ENCODE measurements at regions not wholly inside any gene's neighbourhood (a gene's known extent, or its start where the extent isn't known, plus 50 kb on each side); places are given as distances from the start of the nearest gene placed in this dataset.

DNA sequence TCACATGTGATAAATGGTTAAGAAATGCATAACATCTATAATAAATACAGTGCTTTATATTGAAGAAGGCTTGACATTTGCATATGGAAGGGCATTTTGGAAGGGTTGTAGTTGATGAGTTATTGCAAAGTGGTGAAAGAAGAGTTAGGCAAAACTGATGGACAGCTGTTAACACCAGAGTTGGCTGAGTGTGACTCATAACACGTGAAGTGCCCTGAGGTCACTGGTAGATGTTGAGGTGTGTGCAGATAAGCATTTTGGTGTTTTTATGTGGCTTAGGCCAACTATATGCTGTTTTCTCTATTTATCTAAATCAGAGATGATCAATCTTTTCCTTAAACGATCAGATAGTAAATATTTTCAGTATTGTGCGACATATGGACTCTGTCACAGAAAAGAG is 154.3 kb upstream of the KCNH7 start:
- in situ Hi-C loops (cut with MboI; ENCODE audit: low sequenced_read_pairs) = no loop called here

DNA sequence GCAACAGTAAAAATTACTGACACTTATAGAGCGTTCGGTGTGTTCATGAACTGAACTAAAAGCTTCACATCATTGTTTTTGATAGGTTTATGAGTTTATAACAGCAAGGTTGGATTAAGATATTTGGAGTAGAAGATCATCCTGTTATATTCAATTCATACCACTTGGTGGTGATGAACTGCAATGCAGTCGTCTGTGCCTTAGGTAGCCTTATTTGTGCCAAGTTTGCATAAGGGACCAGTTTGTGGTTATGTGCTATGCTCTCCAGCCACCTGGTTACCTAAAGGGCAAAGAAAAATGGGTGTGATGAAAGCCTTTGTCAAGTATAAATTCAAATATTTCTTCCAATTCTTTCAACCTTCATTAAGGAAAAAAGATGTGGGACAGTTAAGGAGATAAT is 150.9 kb upstream of the KCNH7 start:
- in situ Hi-C loops (cut with MboI; ENCODE audit: low sequenced_read_pairs) = no loop called here

DNA sequence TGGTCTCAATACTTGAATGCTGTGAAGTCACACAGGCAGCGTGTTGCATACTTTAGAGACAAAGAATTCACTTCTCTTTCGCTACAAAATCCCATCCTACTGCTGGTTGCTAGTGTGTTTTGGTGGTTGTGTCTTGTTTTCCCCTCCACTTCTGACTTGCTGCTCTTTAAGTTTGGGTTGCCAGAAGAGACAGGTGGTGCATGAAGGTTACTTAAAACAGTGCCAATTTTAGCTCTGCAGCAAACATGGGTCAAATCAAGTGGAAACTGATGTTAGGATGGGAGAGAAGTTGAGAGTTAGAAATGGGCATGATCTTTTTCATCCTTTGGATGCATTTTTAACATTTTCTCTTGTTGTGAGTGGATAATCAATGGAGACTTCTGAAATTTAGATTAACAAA is 136.2 kb upstream of the KCNH7 start:
- in situ Hi-C loops (cut with MboI; ENCODE audit: low sequenced_read_pairs) = no loop called here

DNA sequence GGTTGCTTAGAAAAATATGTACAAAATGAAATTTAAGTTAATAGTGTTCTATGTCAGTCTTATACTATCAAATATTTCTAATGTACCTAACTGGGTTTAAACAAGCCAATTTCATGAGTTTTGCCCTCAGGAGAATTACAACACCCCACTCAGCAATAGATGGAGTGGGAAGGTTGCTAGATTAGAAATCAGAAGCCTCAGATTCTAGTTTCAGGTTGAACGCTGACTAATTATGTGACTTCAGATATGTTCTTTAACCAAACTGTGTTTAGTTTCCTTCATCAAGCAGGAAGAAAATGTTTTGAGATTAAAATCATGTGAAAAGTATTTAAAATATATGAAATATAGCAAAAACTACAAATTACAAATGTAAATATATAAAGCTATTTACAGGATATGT is 133.8 kb upstream of the KCNH7 start:
- in situ Hi-C loops (cut with MboI; ENCODE audit: low sequenced_read_pairs) = no loop called here

DNA sequence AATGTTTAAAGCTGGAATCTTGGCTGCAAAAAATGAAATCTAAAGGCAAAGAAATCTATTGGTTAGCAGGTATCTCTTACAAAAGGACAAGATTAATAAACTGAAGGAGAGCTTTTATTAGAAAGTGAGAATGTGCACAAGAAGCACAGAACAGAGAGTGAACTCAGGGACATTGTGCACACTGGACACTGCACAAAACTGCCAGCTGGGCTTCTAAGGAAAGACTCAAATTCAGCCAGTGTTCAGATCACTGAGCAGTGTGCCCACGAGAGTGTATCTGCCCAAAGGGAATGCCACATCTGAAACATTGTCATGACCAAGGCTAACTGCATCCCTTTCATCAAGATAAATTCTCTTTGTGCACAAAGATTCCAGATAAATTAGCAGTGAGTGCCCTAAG is 129.7 kb upstream of the KCNH7 start:
- in situ Hi-C loops (cut with MboI; ENCODE audit: low sequenced_read_pairs) = no loop called here

DNA sequence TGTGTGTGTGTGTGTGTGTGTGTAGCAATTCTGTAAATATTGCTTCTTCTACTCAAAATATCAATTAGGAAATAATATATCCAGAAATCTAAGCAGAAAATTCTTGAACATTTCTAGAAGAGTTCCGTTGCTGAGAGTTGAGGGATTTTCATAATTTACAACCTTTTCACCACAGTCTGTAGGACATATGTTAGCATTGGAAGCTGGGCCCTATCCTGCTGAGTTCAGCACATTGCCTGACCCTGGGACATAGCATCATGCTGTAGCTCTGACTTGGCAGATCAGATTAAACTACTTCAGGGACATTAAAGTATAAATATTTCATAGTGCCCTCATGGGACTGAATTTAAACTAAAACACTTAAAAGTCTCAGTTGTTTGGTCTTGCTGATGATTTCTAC is 129.2 kb upstream of the KCNH7 start:
- in situ Hi-C loops (cut with MboI; ENCODE audit: low sequenced_read_pairs) = no loop called here

DNA sequence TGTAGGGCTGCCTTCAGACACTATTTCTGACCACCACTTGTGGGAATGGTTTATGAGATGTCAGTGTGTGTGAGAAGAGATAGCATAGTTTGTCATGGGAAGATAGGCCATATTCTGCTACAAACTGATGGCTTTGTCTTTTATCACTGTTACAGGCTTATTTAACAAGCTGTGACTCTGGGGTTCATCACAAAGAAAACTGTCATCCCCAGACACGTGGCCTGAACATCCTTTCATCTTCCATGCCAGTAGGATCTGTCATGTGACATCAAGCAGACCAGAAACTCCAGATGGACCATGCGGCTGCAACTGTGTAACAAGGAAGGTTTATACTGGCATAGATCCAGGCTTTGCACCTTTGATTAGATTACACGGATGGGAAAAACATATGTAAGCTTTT is 128.6 kb upstream of the KCNH7 start:
- in situ Hi-C loops (cut with MboI; ENCODE audit: low sequenced_read_pairs) = no loop called here

DNA sequence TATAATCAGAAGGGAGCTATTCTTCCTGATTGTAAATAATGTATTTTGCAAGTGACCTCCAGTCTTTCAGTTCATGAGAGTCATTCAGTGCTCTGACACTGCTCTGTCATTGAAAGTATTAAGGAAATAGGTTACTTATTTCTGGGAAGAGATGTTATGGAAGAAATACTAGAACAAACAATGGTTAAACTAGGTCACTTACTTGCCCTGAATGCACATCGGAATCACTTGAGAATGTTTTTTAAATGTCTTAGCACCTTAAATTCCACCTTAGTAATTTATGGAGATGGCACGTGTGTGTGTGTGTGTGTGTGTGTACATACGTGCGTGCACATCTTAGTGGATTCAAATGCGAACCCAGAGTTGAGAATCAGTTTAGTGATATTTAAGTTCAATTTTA is 126.6 kb upstream of the KCNH7 start:
- in situ Hi-C loops (cut with MboI; ENCODE audit: low sequenced_read_pairs) = no loop called here

DNA sequence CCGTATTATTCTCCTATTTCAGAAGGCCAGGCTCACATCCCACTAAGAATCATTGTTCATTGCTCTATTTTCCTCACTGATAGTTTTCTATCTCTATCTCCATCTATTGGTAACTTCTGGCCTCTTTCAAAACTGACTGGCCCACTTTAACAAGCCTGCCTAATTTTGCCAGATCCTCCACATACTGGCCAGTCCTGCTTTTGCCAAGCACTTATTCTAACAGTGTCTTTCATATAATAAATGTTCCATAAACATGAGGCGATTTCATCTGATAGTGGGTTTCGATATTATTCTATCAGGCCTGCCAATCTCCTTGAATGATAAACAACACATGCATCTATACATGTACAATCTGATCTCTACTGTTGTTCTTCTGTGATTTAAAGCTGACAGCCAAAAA is 125.9 kb upstream of the KCNH7 start:
- in situ Hi-C loops (cut with MboI; ENCODE audit: low sequenced_read_pairs) = no loop called here

DNA sequence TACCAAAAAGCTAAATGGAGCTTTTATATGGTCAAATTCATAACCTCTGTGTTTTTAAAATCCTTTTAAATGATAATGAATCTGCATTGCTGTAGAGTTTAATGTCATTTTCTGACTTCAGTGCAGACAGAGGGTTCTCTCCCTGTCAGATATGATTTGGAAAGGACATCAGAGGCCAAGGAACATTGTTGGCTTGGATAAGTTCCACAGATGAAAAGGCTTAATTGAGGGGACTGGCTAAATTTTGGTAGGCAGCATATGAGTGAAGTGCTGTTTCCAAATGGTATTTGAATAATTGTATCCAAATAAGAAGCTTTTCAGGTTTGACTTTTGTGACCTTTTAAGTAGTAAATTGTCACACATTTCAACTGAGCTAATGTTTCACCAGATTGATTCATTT is 124.6 kb upstream of the KCNH7 start:
- in situ Hi-C loops (cut with MboI; ENCODE audit: low sequenced_read_pairs) = no loop called here

DNA sequence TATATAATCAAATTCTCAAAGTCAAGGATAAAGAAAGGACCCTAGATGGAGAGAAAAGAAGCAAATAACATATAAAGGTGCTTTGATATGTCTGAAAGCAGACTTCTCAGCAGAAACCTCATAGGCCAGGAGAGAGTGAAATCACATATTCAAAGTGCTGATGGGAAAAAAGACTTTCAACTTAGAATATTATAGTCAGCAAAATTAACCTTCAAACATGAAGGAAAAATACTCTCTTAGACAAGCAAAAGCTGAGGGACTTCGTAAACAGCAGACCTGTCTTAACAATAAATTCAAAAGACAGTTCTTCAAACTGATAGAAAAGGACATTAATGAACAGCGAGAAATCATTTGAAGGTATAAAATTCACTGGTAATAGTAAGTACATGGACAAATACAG is 107.2 kb upstream of the KCNH7 start:
- in situ Hi-C loops (cut with MboI; ENCODE audit: low sequenced_read_pairs) = no loop called here

DNA sequence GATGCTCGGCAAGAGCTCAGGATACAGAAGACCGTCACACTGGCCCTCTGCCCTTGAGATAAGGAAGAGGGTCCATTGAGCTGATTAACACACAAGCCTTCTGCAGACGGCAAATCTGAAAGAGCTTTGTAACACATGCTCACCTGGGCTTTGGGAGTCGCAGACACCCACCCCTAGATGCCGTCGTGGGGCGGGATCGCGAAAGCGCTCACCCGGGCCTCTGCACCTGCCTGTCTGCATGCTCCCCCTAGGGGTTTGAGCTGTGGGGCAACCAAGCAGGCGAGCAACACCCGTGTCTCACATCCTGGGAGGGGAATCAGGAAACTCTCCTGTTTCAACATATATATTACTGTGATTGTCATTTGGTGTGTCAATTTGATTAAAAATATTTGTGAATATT is 99.8 kb upstream of the KCNH7 start:
- in situ Hi-C loops (cut with MboI; ENCODE audit: low sequenced_read_pairs) = no loop called here

DNA sequence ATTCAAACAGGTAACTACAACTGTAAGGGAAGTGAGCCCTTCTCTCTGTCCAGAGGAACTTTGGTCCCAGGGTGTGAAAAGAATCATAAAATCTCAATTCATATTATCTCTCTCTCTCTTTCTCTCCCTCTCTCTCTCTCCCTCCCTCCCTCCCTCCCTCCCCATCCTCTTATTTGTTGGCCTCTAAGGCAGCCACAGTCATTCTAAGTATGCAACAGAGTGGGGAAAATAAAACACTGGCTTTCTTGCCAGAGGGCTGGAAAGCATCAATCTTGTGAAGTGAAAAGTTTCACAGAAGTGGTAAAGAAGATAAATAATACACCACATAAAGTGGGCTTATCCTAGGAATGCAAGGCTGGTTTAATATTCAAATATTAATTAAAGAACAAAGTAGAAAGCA is 95.6 kb upstream of the KCNH7 start:
- in situ Hi-C loops (cut with MboI; ENCODE audit: low sequenced_read_pairs) = no loop called here

DNA sequence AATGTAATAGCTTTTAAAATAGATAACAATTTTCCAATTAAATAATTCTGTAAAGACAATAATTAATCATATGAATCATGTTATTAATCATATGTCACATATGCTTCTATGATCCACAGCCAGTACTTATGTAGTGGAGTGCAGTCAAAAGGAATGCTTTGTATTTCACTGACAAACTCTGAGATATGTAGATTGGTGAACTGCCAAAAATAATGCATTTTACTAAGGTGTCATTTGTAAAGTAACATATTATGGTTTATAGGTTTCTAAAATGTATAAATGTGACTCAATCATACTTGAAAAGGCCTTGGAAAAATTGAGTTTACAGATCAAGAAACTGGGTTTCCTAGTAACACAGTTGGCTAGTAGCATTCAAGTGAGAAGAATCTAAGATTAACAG is 93.8 kb upstream of the KCNH7 start:
- in situ Hi-C loops (cut with MboI; ENCODE audit: low sequenced_read_pairs) = no loop called here

DNA sequence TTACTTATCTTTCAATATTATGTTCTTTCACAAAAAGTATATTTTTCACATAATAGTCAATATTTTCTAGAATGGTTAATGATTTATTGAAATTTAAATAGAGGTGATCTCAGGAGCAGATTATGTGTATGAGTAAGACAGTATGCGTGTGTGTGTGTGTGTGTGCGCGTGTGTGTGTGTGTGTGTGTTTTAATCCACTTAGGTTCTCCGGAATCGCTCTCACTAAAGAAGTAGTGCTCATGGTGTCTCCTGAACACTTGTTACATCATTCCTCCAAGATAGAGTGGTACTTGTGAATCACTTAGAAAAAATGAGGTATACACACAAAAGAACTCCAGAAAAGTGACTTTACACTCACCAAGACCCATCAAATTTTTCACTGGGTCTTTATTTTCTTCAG is 91.0 kb upstream of the KCNH7 start:
- in situ Hi-C loops (cut with MboI; ENCODE audit: low sequenced_read_pairs) = no loop called here

DNA sequence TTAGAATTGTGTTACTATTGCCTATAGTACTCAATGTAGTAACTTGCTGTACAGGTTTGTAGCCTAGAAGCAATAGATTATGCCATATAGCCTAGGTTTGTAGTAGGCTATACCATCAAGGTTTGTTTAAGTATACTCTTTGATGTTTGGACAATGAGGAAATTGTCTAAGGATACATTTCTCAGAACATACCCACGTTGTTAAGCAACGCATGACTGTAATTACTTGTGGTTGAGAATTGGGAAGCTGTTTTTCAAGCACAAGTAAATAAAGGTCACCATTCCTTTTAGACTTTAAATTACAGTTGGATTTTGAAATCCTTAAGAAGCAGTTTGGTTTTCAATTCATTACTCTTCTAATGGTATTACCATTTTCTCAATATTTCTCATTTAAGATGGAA is 89.8 kb upstream of the KCNH7 start:
- in situ Hi-C loops (cut with MboI; ENCODE audit: low sequenced_read_pairs) = no loop called here

DNA sequence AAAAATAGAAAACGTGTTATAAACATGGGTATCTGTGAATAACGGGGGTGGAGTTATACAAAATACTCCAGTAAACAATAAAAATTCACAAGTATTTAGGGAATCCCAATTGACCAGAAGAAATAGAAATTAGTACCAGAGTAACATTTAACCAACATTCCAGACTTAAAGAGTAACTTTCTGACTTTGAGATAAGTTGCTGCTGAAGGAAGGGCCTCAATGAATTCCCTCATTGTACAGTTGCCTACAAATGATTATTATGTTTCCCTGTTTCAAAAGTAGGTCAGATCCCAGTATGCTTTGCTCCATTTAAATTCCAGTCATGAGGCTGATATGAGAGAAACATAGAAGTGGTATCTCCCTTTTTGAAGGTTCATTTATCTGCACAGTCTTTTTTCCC is 88.3 kb upstream of the KCNH7 start:
- in situ Hi-C loops (cut with MboI; ENCODE audit: low sequenced_read_pairs) = no loop called here

DNA sequence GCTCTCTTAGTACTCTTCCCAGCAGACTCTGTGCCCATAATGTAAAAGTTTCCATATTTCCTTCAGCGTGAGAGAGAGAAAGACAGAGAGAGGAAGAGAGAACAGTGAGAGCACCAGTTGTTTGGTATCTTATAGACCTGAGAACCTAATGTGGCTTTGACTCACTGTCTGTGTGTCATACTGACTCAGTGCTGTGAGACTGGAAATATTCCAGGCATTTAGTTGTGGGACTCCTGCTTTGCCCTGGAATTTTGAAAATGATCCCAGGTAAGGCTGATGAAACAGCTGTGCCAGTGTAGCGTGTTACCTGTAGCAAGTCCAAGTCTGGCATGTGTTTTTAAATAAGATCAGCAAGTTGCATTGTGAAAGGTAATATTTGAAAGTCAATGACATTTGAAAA is 87.9 kb upstream of the KCNH7 start:
- in situ Hi-C loops (cut with MboI; ENCODE audit: low sequenced_read_pairs) = no loop called here

DNA sequence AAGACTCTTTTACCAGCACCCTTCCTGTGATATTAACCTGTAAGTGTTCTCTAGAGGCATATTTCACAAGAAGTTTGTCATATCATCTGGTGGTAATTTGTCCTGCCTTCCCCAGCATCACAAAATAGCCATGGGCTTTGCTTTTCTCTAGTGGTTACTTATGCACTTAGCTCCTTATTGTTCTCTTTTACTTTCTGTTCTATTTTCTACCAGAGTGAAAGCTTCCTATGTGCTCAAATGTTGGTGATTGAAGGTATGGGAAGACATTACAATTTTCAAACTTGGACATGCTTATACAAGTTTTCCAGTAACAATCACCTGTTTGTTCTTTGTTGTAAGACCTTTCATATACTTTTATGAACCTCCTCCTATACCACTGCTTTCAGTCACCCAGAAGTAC is 87.0 kb upstream of the KCNH7 start:
- in situ Hi-C loops (cut with MboI; ENCODE audit: low sequenced_read_pairs) = no loop called here

DNA sequence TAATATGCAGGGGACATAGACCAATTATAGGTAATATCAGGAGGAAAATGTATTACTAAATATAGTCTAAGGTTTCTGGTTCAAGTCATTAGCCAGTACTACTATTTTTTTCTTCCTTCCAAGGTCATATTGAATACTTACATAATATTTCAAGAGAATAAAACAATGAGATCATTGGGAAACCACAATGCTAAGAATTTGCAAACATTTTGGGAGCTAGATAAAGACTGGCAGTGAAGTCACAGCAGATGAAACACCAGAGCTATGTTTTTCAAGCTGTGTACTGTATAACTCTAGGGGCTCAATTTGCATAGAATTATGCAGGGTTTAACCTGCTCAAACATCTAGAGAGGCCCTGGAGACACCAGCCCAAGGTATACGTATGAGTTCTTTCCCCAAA is 80.5 kb upstream of the KCNH7 start:
- in situ Hi-C loops (cut with MboI; ENCODE audit: low sequenced_read_pairs) = no loop called here

DNA sequence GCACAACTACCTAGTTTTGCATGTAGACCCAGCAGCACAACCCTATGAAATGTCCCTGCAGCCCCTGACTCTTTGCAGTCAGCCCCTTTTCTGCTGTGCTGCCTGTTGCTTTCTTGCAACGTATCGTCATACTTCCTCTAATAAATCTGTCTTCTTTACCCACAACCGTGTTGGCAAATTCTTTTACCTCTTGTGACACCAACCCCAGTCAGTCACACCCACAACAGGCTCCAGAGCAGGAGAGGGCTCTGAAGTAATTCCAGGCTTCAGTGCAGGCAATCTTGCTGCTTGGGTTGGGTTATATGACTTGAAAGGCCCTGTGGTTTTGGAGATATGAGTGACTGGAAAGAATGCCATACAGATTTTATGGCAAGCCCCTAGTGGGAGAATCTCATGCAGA is 79.1 kb upstream of the KCNH7 start:
- in situ Hi-C loops (cut with MboI; ENCODE audit: low sequenced_read_pairs) = no loop called here

DNA sequence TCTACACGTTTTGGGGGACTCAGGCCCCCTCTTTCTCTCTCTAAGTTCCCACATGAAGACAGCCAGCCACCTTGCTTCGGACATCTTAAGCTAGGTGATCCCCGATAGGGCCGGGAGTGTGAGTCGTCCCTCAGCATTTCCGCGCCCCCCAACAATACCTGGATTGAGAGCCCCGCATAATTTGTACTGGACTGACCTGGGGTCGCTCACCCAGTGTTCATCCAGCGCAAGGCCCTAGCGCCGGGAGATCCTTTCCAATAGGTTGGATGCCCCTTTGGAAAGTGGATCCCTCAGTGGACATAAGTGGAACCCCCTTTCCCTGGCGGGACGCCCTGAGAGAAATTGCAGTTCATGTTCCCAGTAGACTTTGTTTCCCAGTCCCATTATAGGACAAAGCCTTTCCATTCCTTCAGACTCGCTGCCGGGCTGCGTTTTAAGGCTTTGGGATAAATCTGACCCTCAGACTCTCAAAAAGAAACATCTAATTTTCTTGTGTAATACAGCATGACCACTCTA is 77.8 kb upstream of the KCNH7 start:
- in situ Hi-C loops (cut with MboI; ENCODE audit: low sequenced_read_pairs) = no loop called here

DNA sequence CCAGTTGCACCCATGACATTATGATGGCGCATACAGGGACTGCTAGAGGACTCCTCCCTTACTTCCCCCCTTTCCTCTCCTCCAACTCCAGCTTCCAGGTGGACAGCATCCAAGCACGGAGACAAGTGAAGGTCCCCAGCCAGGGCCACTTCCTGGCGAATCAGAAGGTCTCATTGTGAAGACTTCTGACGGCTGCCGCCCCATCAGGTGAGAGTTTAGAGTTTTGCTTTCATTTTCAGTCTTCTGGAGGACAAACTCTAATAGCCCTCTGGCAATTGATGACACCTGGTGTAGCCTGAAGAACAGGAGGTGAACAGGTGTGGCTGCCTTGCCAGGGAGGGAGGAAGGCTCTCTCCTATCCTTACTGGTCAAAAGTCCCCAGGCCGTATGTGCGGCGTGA is 77.3 kb upstream of the KCNH7 start:
- in situ Hi-C loops (cut with MboI; ENCODE audit: low sequenced_read_pairs) = no loop called here

DNA sequence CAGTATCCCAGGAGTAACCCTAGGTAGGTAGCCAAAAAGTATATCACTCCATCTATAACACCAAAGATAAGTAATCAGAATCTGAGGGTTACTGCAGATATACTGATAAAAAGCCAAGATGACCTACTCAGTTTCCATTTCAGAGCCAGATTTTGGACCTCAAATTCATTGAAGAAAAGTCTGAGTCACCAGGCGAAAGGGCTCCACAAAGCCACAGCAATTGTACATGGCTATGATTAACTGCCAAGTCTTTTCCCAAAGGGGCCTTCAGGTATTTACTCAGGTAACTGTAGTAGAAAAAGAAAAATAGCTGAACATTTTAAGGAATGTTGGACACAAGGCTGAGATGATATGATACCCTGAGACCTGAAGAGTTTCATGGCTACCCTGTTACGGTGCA is 75.6 kb upstream of the KCNH7 start:
- in situ Hi-C loops (cut with MboI; ENCODE audit: low sequenced_read_pairs) = no loop called here
